Prostate gland (tissue), 2 donors: ENCODE measurements at regions not wholly inside any gene's neighbourhood (a gene's known extent, or its start where the extent isn't known, plus 50 kb on each side); places are given as distances from the start of the nearest gene placed in this dataset.

Experiments used
- POLR2A ChIP-seq: fragments of 450-650 bp; IDR thresholded peaks from one replicate; pipeline ENCODE4 v1.6.1; 2016; ENCODE audit warnings: antibody characterized with exemption, mild to moderate bottlenecking
- POLR2AphosphoS5 ChIP-seq: sonication (generic); formaldehyde crosslinking; IDR thresholded peaks from one replicate; pipeline ENCODE4 v1.6.1; 2017; ENCODE audit warnings: antibody characterized with exemption
- TF ChIP-seq, protein P1 (sequence below), 4 experiments: fragments of 200-600 bp in 2 of 4; fragments of 450-650 bp in 2 of 4; sonication (generic) in 2 of 4; IDR thresholded peaks; 1 replicate in 3 of 4; 2 replicates in 1 of 4; pipeline ENCODE4 v1.5.1; 2016 to 2019; ENCODE audit warnings: antibody characterized with exemption in 4 of 4, mild to moderate bottlenecking in 2 of 4, moderate library complexity in 2 of 4

DNA sequence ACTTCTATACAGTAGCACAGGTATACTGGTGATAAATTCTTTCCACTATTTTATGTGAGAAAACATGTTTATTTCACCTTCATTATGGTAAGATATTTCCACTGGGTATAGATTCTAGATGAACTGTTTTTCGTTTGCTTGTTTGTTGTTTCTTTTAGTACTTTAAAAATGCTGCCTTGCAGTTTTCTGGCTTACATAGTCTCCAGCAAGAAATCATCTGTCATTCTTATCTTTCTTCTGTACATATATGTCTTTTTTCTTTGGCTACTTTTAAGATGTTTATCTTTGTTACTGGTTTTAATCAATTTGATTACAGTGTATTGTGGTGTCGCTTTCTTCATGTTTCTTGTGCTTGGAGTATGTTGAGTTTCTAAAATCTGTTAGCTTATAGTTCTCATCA is 333.3 kb upstream of the HTR2A start:
- TF ChIP-seq, protein P1, sequence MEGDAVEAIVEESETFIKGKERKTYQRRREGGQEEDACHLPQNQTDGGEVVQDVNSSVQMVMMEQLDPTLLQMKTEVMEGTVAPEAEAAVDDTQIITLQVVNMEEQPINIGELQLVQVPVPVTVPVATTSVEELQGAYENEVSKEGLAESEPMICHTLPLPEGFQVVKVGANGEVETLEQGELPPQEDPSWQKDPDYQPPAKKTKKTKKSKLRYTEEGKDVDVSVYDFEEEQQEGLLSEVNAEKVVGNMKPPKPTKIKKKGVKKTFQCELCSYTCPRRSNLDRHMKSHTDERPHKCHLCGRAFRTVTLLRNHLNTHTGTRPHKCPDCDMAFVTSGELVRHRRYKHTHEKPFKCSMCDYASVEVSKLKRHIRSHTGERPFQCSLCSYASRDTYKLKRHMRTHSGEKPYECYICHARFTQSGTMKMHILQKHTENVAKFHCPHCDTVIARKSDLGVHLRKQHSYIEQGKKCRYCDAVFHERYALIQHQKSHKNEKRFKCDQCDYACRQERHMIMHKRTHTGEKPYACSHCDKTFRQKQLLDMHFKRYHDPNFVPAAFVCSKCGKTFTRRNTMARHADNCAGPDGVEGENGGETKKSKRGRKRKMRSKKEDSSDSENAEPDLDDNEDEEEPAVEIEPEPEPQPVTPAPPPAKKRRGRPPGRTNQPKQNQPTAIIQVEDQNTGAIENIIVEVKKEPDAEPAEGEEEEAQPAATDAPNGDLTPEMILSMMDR (IDR thresholded peaks at IDR 0.05): no peak
- TF ChIP-seq POLR2A (no peak), POLR2AphosphoS5 (no peak)
